ENCODE measurements at regions not wholly inside any gene's neighbourhood (a gene's known extent, or its start where the extent isn't known, plus 50 kb on each side); places are given as distances from the start of the nearest gene placed in this dataset.

DNA sequence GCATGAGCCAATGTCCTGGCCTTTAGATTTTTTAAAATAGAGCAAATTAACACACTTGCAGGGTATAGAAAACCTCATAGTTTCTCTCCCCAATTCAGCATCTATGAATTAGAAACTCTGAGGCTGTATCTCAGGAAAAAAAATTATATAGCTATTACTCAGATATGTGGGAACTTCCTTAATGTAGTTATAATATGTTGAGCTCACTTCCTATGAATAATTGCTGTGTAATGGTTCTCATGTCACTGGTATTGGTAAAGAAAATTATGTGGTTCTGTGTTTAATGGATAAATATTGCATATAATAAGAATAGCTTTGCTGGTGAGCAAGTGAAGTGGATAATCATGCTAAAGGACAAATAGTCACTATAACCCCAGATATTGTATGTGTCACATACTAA is 2019.8 kb downstream of the NCAM2 start:
- TF ChIP-seq, protein P1, sequence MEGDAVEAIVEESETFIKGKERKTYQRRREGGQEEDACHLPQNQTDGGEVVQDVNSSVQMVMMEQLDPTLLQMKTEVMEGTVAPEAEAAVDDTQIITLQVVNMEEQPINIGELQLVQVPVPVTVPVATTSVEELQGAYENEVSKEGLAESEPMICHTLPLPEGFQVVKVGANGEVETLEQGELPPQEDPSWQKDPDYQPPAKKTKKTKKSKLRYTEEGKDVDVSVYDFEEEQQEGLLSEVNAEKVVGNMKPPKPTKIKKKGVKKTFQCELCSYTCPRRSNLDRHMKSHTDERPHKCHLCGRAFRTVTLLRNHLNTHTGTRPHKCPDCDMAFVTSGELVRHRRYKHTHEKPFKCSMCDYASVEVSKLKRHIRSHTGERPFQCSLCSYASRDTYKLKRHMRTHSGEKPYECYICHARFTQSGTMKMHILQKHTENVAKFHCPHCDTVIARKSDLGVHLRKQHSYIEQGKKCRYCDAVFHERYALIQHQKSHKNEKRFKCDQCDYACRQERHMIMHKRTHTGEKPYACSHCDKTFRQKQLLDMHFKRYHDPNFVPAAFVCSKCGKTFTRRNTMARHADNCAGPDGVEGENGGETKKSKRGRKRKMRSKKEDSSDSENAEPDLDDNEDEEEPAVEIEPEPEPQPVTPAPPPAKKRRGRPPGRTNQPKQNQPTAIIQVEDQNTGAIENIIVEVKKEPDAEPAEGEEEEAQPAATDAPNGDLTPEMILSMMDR (IDR thresholded peaks at IDR 0.05), result no peak
- TF ChIP-seq POLR2A (IDR thresholded peaks at IDR 0.05), result no peak
